H1 (cell line): ENCODE measurements at regions not wholly inside any gene's neighbourhood (a gene's known extent, or its start where the extent isn't known, plus 50 kb on each side); places are given as distances from the start of the nearest gene placed in this dataset.

ENCODE experiments used
- CTCF ChIA-PET: fragments of 300-600 bp; sonication (Branson Sonifier 250); formaldehyde crosslinking; loops from one replicate; lab custom pipeline; 2021; ENCODE audit not compliant: partially characterized antibody; lab: Charles Lee
- POLR2A ChIA-PET: fragments of 300-600 bp; sonication (Branson Sonifier 250); formaldehyde crosslinking; loops from one replicate; lab custom pipeline; 2021; ENCODE audit warnings: inconsistent platforms; ENCODE audit not compliant: partially characterized antibody; lab: Charles Lee
- DNase-seq, 2 experiments: peaks; one replicate each; pipeline versions ENCODE4 v3.0.0 to v3.0.0-alpha.2; 2010 to 2022; ENCODE audit warnings: low spot score in 2 of 2, low read depth in 1 of 2, mixed read lengths in 1 of 2
- FAIRE-seq: peaks from 2 replicates; lab custom pipeline; 2011; peaks lifted over from hg19 to GRCh38; lab: Jason Lieb, UNC
- H2AFZ ChIP-seq: 2 replicates; pipeline ENCODE4 v1.8.1; 2012; ENCODE audit warnings: low read length, inconsistent platforms
- H2AK5ac ChIP-seq: 2 replicates; pipeline ENCODE4 v1.6.1; 2013; ENCODE audit warnings: low read depth, low read length
- H2BK120ac ChIP-seq: replicated peaks from 2 replicates; pipeline ENCODE3; 2013; ENCODE audit warnings: low read depth, low read length, inconsistent platforms
- H2BK12ac ChIP-seq: 2 replicates; pipeline ENCODE4 v1.6.1; 2013; ENCODE audit warnings: low read depth, low read length
- H2BK15ac ChIP-seq: 2 replicates; pipeline ENCODE4 v1.6.1; 2013; ENCODE audit warnings: low read length
- H2BK20ac ChIP-seq: 2 replicates; pipeline ENCODE4 v1.6.1; 2013; ENCODE audit warnings: low read length
- H2BK5ac ChIP-seq: 2 replicates; pipeline ENCODE4 v1.6.1; 2013; ENCODE audit warnings: low read depth, low read length
- H3K14ac ChIP-seq: 2 replicates; pipeline ENCODE4 v1.6.1; 2013; ENCODE audit warnings: inconsistent platforms; ENCODE audit not compliant: insufficient read length
- H3K18ac ChIP-seq: 2 replicates; pipeline ENCODE4 v1.6.1; 2013; ENCODE audit warnings: low read length; ENCODE audit errors: extremely low read depth
- H3K23ac ChIP-seq: 2 replicates; pipeline ENCODE4 v1.6.1; 2013; ENCODE audit warnings: inconsistent platforms; ENCODE audit not compliant: insufficient read length
- H3K23me2 ChIP-seq: 2 replicates; pipeline ENCODE4 v1.6.1; 2013; ENCODE audit warnings: low read depth, low read length
- H3K27ac ChIP-seq: 2 replicates; pipeline ENCODE4 v1.6.1; 2011; ENCODE audit warnings: low read depth, low read length, inconsistent platforms
- H3K27me3 ChIP-seq, 4 experiments: replicated peaks in 1 of 4; 1 replicate in 1 of 4; 2 replicates in 3 of 4; pipeline versions ENCODE4 v1.6.1 to v1.8.1; 2011 to 2013; ENCODE audit warnings: low read length in 3 of 4, mild to moderate bottlenecking in 3 of 4, inconsistent platforms in 2 of 4, mixed read lengths in 2 of 4, moderate library complexity in 1 of 4; ENCODE audit not compliant: control insufficient read depth in 3 of 4, insufficient read depth in 3 of 4; ENCODE audit errors: extremely low read depth in 1 of 4
- H3K36me3 ChIP-seq, 4 experiments: 2 replicates each; pipeline versions ENCODE4 v1.6.1 to v1.8.1; 2011 to 2013; ENCODE audit warnings: mild to moderate bottlenecking in 4 of 4, low read length in 3 of 4, moderate library complexity in 2 of 4, control low read depth in 1 of 4, inconsistent platforms in 1 of 4; ENCODE audit not compliant: insufficient read depth in 4 of 4, control insufficient read depth in 2 of 4
- H3K4ac ChIP-seq: replicated peaks from 2 replicates; pipeline ENCODE3; 2013; ENCODE audit warnings: low read length, low read depth, mixed read lengths, inconsistent platforms; ENCODE audit not compliant: insufficient read length
- H3K4me1 ChIP-seq, 4 experiments: replicated peaks in 1 of 4; 1 replicate in 1 of 4; 2 replicates in 3 of 4; pipeline versions ENCODE4 v1.6.1 to v1.8.1; 2011 to 2013; ENCODE audit warnings: low read length in 3 of 4, inconsistent platforms in 2 of 4, mixed read lengths in 1 of 4; ENCODE audit not compliant: insufficient read depth in 4 of 4, control insufficient read depth in 3 of 4
- H3K4me2 ChIP-seq, 2 experiments: 2 replicates each; pipeline versions ENCODE4 v1.6.1 to v1.8.1; 2011 to 2013; ENCODE audit warnings: low read depth in 2 of 2, low read length in 2 of 2, control low read depth in 1 of 2, inconsistent platforms in 1 of 2, mild to moderate bottlenecking in 1 of 2; ENCODE audit not compliant: insufficient read depth in 1 of 2
- H3K4me3 ChIP-seq, 4 experiments: fragments of 200-600, 300-600 bp in 1 of 4; sonication (generic), shearing (Covaris generic), sonication (Bioruptor Twin) in 1 of 4; 2 replicates each; pipeline versions ENCODE4 v1.5.1 to v1.8.1; 2011 to 2016; ENCODE audit warnings: low read length in 4 of 4, low read depth in 3 of 4, control low read depth in 2 of 4, inconsistent platforms in 2 of 4, mild to moderate bottlenecking in 2 of 4, mixed read lengths in 1 of 4, moderate library complexity in 1 of 4; ENCODE audit not compliant: insufficient read depth in 2 of 4; ENCODE audit errors: extremely low read depth in 1 of 4
- H3K56ac ChIP-seq: replicated peaks from 2 replicates; pipeline ENCODE3; 2013; ENCODE audit warnings: low read depth, mild to moderate bottlenecking, mixed read lengths, low read length, inconsistent platforms; ENCODE audit not compliant: insufficient read length
- H3K79me1 ChIP-seq: 2 replicates; pipeline ENCODE4 v1.6.1; 2013; ENCODE audit warnings: low read depth, low read length, control low read depth
- H3K79me2 ChIP-seq, 2 experiments: 2 replicates each; pipeline versions ENCODE4 v1.6.1 to v1.8.1; 2012 to 2013; ENCODE audit warnings: low read length in 2 of 2, mild to moderate bottlenecking in 2 of 2, inconsistent platforms in 1 of 2; ENCODE audit not compliant: insufficient read depth in 2 of 2, control insufficient read depth in 1 of 2
- H3K9ac ChIP-seq, 4 experiments: replicated peaks in 1 of 4; 1 replicate in 1 of 4; 2 replicates in 3 of 4; pipeline versions ENCODE4 v1.6.1 to v1.8.1; 2011 to 2013; ENCODE audit warnings: low read depth in 3 of 4, low read length in 3 of 4, control low read depth in 2 of 4, mild to moderate bottlenecking in 2 of 4, moderate library complexity in 2 of 4, inconsistent platforms in 1 of 4; ENCODE audit errors: extremely low read depth in 1 of 4
- H3K9me3 ChIP-seq, 2 experiments: 2 replicates each; pipeline versions ENCODE4 v1.6.1 to v1.8.1; 2012 to 2013; ENCODE audit warnings: mild to moderate bottlenecking in 2 of 2, moderate library complexity in 2 of 2, control low read depth in 1 of 2, inconsistent platforms in 1 of 2, low read depth in 1 of 2, low read length in 1 of 2, mixed read lengths in 1 of 2; ENCODE audit not compliant: insufficient read depth in 2 of 2
- H4K20me1 ChIP-seq, 2 experiments: replicated peaks in 1 of 2; 2 replicates each; pipeline versions ENCODE3 to v1.8.1; 2011 to 2013; ENCODE audit warnings: inconsistent platforms in 2 of 2, low read length in 2 of 2, mild to moderate bottlenecking in 1 of 2; ENCODE audit not compliant: insufficient read depth in 2 of 2, control insufficient read depth in 1 of 2
- H4K5ac ChIP-seq: 2 replicates; pipeline ENCODE4 v1.6.1; 2013; ENCODE audit warnings: low read length, low read depth, mixed read lengths, inconsistent platforms; ENCODE audit not compliant: insufficient read length
- H4K8ac ChIP-seq: 2 replicates; pipeline ENCODE4 v1.8.0; 2013; ENCODE audit warnings: mild to moderate bottlenecking, moderate library complexity, low read length, inconsistent platforms; ENCODE audit not compliant: insufficient read depth; ENCODE audit errors: extremely low read depth
- H4K91ac ChIP-seq: replicated peaks from 2 replicates; pipeline ENCODE3; 2013; ENCODE audit warnings: low read length, mixed read lengths, inconsistent platforms; ENCODE audit not compliant: insufficient read length
- BRCA1 ChIP-seq: IDR thresholded peaks from 2 replicates; pipeline ENCODE4 v1.6.1; 2012; ENCODE audit warnings: low read depth, low read length, improper control_type of control experiment
- NRF1 ChIP-seq: IDR thresholded peaks from 2 replicates; pipeline ENCODE4 v1.6.1; 2011; ENCODE audit warnings: mild to moderate bottlenecking, low read depth, low read length, improper control_type of control experiment
- PHF8 ChIP-seq: fragments of 200-600 bp; sonication (generic); conservative IDR thresholded peaks from 2 replicates; pipeline ENCODE4 v1.7.1; 2012; ENCODE audit warnings: low read depth, mild to moderate bottlenecking, inconsistent platforms, low read length, moderate library complexity
- RNF2 ChIP-seq: fragments of 200-900, 300-1000 bp; sonication (generic); IDR thresholded peaks from 2 replicates; pipeline ENCODE4 v1.7.1; 2016; ENCODE audit warnings: borderline replicate concordance, low read depth, mild to moderate bottlenecking, antibody characterized with exemption, low read length; ENCODE audit not compliant: poor library complexity, severe bottlenecking; ENCODE audit errors: missing control alignments
- SP1 ChIP-seq: IDR thresholded peaks from 2 replicates; pipeline ENCODE4 v1.6.1; 2011; ENCODE audit warnings: low read depth, low read length
- TEAD4 ChIP-seq: IDR thresholded peaks from 2 replicates; pipeline ENCODE4 v1.6.1; 2012; ENCODE audit warnings: low read depth, low read length, inconsistent platforms, mixed read lengths
- USF2 ChIP-seq: IDR thresholded peaks from 2 replicates; pipeline ENCODE4 v1.6.1; 2011; ENCODE audit warnings: low read length, improper control_type of control experiment
- WGBS, 2 experiments: shearing (Covaris generic) in 1 of 2; methylation state at CpG; one replicate each; pipeline versions ENCODE4 v1.1.6 to v1.1.7; 2013 to 2015; ENCODE audit warnings: low lambda C conversion rate in 2 of 2, mixed read lengths in 2 of 2, inconsistent platforms in 1 of 2, low coverage in 1 of 2, missing lambda C conversion rate in 1 of 2; ENCODE audit not compliant: insufficient replicate concordance in 2 of 2, insufficient coverage in 1 of 2, insufficient read length in 1 of 2; ENCODE audit errors: extremely low coverage in 1 of 2, missing lambda C conversion rate in 1 of 2; 5-methylcytosine and 5-hydroxymethylcytosine counted together

DNA sequence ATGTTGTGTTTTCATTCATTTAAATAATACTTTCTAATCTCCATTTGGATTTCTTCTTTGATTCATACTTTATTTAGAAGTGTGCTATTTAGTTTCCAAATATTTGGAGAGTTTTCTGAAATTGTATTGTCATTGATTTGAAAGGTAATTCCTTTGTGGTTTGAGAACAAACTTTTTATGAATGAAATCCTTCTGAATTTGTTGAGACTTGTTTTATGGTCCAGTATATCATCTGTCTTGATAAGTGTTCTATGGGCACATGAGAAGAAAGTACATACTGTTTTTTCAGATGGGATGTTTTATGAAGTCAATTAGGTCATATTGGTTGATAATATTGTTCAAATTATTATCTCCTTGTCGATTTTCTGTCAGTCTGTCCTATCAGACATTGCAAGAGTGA, 953.8 kb downstream of the NR2F1-AS1 start:
- H2AFZ ChIP-seq, result no peak overlapping the region
- no peak for TF ChIP-seq USF2
- no peak for TF ChIP-seq RNF2
- TF ChIP-seq SP1, result no peak
- no peak for TF ChIP-seq TEAD4
- no peak for TF ChIP-seq BRCA1
- no peak for TF ChIP-seq NRF1
- no peak for TF ChIP-seq PHF8

More for the DNA sequence above, 953.8 kb downstream of the NR2F1-AS1 start:
- no peak overlapping the region for H3K14ac ChIP-seq
- no peak overlapping the region for H3K27ac ChIP-seq
- no peak overlapping the region for H2AK5ac ChIP-seq
- DNase-seq (no peak), FAIRE-seq (no peak)
- CTCF ChIA-PET, result no interaction called here
- no peaks in the 10 kb centered on the region for H3K4me1 ChIP-seq
- H2BK20ac ChIP-seq, result no peak overlapping the region
- no peak overlapping the region for H2BK120ac ChIP-seq
- H3K23ac ChIP-seq, result no peak overlapping the region
- no peak overlapping the region for H3K4me3 ChIP-seq
- no peak overlapping the region for H3K4ac ChIP-seq
- no peaks in the 10 kb centered on the region for H3K36me3 ChIP-seq
- H4K91ac ChIP-seq, result no peak overlapping the region
- no peak overlapping the region for H3K18ac ChIP-seq
- no peak overlapping the region for H3K9ac ChIP-seq
- no peaks in the 10 kb centered on the region for H3K9me3 ChIP-seq
- no peaks in the 10 kb centered on the region for H3K23me2 ChIP-seq
- H4K5ac ChIP-seq, result no peak overlapping the region
- H2BK15ac ChIP-seq, result no peak overlapping the region
- no peak overlapping the region for H4K8ac ChIP-seq
- H3K56ac ChIP-seq, result no peak overlapping the region
- H3K79me2 ChIP-seq, result no peaks in the 10 kb centered on the region
- 82% methylated on average over 1 of the region's 1 CpG; no CpG with 5 or more reads in 1 of the 2 experiments for WGBS, 2 experiments
- POLR2A ChIA-PET, result no interaction called here
- no peaks in the 10 kb centered on the region for H4K20me1 ChIP-seq
- H3K27me3 ChIP-seq, result no peaks in the 10 kb centered on the region
- no peak overlapping the region for H2BK12ac ChIP-seq
- no peak overlapping the region for H3K4me2 ChIP-seq
- H3K79me1 ChIP-seq, result no peaks in the 10 kb centered on the region
- no peak overlapping the region for H2BK5ac ChIP-seq
